Globus pallidus (tissue), 1 donor: ENCODE measurements at regions not wholly inside any gene's neighbourhood (a gene's known extent, or its start where the extent isn't known, plus 50 kb on each side); places are given as distances from the start of the nearest gene placed in this dataset.

Source experiments
- DNase-seq: peaks from one replicate; pipeline ENCODE4 v3.0.0-alpha.2; 2015; ENCODE audit warnings: low spot score

DNA sequence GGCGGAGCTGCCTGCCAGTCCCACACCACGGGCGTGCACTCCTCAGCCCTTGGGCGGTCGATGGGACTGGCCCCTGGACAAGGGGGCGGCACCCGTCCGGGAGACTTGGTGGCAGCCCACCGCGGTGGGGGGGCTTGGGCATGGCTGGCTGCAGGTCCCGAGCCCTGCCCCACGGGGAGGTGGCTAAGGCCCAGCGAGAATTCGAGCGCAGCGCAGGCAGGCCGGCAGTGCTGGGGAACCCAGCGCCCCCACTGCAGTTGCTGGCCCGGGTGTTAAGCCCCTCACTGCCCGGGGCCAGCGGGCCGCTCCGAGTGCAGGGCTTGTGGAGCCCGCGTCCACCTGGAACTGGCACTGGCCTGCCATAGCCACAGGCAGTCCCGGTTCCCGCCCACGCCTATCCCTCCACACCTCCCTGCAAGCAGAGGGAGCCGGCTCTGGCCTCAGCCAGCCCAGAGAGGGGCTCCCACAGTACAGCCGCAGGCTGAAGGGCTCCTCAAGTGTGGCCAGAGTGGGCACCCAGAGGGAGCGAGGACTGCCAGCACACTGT lies 742.9 kb upstream of the DDX18 start:
- no peak for DNase-seq

DNA sequence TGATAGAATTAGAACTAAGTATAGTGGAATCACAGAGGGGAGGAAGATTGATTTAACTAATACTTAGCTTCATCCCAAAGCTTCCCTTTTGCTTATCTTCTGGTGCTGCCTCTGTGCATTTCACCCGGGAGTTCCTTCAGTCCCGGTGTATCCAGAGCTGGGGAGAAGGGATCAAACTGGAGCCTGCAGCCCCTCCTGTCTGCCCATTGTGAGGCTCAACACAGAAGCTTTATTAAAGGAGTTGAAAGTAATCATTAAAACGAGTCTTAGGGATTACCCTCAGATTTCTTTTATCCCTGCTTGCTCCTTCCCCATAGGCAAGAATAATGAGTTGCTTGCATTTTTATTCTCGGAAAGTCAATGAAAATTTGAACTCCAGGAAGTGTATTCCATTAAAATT lies 739.7 kb upstream of the DDX18 start:
- DNase-seq = no peak

DNA sequence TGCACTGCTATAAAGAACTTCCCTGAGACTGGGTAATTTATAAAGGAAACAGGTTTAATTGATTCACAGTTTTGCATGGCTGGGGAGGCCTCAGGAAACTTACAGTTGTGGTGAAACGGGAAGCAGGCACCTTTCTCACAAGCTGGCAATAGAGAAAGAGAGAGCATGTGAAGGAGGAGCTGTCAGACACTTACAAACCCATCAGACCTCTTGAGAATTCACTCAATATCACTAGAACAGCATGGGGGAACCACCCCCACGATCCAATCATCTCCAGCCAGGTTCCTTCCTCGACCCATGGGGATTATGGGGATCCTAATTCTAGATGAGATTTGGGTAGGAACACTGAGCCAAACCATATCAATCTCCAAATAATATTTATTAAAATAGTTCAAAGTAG lies 729.2 kb upstream of the DDX18 start:
- DNase-seq = no peak

DNA sequence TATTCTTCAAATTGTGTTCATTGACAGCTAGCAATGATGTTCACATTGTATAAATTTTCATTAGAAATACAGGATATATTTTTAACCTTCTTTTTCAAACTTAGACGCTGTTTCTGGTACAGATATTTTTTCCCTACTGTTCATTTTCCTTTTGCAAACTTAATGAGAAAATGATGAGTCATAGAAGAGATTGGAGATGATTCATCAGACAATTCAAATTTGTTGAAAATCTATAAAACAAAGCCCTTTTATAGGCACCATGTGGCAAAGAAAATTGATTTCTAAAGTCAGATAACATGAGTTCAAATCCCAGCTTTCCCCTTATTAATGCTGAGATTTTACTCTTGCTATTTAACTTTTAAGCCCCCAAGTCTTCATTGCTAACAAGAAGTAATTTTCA lies 728.8 kb upstream of the DDX18 start:
- no peak for DNase-seq

DNA sequence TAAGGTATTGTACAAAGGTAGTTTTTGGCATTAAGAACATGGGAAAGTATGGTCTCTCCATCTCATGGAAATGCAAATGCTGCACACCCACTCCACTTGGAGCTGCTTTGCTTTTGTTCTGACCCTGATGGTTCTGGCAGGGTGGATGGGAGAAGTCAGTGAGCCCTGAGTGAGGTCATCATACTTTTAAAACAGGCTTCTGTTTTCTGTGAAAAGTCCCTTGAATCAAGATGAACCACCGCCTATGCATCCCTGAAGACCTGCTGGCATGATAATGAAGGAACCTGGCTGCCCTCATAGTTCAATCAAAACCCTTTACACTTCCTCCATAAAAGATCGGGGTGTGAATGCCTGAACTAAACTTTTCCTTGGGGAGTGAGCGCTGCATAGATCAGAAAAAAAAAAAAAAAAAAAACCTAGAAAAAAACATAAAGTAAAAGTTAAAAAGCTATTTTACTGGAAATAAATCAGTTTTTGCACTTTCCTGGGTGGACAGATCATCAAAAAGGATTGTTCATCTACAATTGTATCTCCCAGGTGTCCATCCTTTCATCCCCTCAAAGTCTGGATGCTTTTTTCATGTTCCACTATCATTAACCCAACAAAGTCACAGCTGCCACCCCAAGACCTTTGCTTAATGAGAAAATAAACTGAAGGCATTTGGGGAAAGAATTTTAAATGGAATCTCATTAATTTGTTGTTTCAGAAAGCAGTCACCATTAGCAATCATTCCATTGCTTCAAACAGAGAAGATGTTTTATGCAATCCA lies 728.1 kb upstream of the DDX18 start:
- no peak for DNase-seq

DNA sequence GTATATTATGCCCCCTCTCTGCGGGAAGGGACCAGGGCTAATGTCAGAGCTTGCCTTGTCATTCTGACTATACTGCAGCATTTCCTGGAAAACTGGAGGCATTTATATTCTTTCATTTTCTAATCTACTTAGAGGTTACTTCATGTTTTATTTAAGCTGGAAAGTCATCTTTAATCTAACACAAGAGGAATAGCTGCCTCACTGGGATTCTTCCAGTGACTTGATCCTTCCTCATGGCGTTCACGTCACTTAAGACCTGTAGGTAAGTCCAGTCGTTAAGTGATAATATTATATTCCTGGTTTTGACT lies 727.6 kb upstream of the DDX18 start:
- no peak for DNase-seq

DNA sequence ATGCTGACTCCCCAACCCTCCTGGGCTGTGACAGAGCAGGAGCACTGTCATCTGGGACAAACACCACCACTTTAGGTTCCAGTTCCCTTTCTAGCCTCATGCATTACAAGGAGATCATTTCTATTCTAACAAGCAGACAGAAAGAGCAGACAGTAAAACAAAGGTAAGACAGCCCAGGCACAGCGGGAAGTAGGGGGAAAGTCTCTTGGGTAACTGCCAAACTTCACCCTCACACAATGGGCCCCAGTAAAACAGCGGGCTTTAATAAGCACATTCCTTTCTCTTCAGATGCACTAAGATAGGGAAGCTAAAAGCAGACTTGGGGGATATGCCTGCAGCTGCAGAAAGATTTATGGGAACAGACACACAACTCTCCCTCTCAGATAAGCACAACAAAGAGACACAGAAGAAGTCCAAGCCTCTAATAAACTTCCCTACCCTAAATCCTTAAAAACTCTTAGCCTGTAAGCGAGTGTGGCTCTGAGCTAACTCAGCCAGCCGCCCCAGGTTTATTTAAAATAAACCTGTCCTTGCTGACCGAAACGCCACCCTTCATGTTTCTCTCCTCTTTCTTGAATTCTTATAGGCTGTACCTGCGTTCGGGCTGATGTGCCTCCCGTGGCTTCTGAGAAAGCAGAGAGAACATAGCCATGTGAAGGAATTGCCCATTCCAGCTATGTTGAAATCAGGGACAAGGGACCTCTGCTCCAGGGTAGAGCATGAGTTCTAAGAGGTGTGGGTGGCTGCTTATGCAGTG lies 726.8 kb upstream of the DDX18 start:
- DNase-seq = no peak

DNA sequence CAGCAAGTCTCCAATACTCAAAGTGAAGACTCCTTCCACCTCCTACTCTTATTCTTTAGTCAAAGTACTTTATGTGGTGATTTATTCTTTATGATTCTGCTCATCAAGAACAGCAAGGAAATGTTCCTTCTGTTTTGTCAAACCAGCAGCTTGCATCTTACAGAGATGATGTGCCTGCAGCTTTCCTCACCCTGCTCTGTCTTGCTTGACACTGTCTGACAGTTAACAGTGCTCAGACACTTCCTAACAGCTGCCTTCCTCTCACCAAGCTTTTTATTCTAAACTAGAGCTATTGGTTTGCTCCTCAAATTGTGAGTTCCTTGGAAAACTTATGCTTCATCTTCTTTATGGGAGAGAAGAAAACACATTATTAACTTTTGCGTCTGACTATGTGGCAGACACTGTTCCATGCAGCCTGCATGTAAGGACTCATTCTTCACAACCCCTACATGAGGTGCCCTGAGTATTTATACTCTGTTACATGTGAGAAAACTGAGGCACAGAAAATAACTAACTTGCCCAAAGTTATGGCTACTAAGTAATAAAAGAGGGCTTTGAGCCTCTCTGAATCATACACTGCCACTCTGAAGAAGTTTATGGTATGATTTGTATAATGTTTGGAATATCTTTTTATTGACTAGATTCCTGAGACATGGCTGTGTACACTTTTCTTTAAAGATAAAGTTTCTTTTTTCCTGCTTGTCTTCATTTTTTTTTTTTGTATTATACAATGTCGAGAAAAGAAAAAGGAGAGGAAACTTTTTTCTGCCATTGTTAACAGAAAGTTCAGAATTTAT lies 723.3 kb upstream of the DDX18 start:
- DNase-seq = no peak

DNA sequence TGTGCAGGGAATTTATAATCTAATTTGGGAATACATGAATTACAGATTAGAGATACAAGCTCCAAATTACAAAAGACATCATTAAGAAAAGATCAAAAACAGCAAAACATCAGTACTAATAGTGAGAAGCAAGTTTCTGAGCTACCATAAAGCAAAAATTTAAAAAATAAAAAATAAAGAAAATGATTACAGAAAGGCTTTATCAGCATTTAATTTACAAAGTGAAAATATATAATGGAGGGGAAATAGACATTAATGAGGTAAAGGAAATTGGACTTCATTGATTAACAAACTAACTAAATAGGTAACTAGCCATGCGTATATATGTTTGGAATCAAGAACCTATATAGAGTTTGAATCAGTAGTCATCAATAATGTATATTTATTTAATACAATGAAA lies 712.9 kb upstream of the DDX18 start:
- no peak for DNase-seq

DNA sequence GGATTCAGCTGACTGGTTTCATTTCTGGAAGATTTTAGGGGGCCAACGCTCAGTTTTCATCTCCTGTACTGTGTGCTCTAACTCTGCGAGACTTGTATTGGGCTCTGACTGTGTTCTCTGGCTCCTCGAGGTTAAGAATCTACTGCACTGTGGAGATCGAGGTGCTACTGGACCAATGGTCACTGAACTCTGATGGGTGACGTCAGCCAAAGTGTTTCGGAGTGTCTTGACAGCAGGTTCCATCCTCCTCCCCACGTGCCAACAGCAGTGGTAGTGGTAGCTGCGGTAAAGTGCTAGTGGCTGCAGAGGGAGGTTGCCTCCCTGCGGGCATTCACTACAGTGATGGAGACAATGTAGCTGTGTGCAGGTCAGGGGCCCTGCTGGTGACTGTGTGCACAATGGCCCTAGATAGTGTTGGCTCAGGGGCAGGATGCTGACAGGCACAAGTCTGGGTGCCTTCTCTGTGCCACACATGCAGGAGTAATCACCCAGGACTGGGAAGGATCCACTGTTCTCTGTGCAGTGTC lies 705.7 kb upstream of the DDX18 start:
- no peak for DNase-seq

DNA sequence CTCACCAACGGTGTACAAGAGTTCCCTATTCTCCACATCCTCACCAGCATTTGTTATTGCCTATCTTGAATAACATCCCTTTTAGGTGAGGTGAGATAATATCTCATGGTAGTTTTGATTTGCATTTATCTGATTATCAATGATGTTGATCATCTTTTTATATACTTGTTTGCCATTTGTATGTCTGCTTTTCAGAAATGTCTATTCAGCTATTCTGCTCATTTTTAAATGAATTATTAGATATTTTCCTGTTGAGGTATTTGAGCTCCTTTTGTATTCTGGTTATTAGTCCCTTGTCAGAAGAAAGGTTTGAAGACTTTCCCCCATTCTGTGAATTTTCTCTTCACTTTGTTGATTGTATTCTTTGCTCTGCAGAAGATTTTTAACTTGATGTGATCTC lies 695.5 kb upstream of the DDX18 start:
- no peak for DNase-seq

DNA sequence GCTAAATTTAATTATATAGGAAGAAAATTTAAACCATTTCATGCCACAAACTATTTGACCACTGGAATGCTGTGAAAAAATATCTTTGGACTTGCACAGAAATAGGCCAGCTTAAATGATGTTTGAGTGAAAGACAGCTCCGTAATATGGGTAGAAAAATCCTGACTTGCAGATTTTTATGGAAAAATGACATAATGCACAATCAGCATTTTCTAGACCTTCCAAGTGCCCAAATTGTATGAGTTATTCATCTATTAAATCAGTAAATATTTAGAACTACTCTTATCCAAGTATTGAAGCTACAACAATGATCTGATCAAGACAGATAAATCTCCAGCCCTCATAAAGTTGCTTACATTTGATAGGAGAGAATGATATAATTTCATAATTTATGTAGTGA lies 691.1 kb upstream of the DDX18 start:
- no peak for DNase-seq

DNA sequence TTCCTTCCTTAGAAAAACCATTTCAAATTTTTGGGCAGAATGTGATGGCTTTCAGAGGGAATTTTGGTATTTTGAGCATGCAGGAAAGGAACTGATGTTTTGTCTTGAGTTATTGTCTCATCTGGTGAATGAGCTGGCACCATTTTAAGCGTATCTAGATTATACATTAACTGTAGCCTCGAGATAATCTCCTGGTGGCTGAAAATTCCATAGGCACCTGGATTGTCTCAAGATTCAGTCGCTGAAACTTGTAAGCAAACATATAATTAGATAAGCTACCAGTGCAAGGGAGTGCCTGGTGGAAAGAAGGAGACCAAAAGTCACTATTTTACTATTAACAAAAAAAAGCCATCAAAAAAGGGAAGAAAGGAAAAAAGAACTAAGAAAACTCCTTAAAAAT lies 687.8 kb upstream of the DDX18 start:
- no peak for DNase-seq

DNA sequence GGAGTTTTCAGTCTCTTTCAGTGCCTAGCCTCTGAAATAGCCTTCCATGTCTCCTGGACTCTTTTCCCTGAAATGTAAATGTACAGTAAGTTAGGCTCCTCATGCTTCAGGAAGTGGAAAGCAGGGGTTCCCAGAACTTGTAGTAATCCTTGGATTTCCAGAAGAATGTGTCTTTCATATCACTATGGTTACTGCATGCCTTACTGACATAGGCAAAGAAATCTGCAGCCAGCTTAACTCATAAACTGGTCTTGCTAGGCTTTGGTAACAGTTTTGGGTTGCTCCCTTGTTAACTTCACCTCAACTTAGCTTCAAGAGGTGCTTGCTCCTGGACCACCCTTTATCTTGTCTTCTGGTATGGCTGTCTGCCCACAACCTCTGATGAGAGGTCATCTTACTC lies 686.8 kb upstream of the DDX18 start:
- DNase-seq = no peak

DNA sequence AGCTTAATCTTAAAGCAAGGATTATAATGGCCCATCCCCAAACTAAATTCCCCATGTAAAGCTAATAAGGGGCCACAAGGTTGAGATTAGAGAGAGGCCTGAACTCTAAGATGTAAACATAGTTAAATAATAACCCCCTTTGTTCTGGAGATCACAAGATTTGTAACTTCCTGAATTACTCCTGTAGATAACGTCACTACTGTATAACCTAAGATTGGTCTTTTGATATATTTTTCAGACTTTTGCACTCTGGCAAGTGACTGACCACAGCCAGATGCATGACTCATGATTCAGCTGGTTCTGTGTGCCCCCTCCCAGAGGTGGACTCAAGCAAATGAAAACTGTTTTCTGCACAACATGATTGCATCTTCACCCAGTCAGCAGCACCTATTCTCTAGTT lies 686.0 kb upstream of the DDX18 start:
- no peak for DNase-seq

DNA sequence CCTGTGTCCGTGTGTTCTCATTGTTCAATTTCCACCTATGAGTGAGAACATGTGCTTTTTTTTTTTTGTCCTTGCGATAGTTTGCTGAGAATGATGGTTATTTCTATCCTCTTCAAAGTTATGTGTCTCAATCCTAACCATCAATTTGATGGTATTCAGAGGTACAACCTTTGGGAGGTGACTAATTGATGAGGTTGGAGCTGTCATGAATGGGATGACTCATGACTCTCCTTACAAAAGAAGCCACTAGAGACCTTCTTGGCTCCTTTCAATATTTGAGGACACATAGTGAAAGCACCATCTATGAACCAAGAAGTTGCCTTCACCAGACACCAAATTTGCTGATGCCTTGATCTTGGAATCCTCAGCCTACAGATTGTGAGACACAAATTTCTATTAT lies 677.1 kb upstream of the DDX18 start:
- no peak for DNase-seq

DNA sequence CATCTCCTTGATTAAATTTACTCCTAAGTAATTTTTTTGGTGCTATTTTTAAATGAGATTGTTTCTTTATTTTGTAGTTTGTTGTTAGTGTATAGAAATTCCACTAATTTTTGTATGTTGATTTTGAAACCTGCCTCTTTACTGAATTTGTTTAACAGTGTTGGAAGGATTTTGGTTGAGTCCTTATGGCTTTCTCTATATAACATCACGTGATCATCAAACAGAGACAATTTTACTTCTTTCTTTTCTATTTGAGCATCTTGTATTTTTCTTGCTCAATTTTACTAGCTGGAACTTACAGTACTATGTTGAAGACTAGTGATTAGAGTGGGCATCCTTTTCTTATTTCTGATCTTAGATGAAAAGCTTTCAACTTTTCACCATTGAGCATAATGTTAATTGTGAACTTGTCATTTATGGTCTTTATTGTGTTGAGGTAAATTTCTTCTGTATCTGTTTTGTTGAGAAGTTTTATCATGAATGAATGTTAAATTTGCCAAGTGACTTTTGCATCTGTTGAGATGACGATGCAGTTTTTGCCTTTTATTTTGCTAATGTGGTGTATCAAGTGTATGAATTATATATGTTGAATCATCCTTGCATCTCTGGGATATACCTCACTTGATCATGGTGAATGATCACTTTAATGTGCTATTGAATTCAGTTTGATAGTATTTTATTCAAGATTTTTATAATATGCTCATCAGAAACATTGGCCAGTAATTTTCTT lies 645.3 kb upstream of the DDX18 start:
- no peak for DNase-seq

DNA sequence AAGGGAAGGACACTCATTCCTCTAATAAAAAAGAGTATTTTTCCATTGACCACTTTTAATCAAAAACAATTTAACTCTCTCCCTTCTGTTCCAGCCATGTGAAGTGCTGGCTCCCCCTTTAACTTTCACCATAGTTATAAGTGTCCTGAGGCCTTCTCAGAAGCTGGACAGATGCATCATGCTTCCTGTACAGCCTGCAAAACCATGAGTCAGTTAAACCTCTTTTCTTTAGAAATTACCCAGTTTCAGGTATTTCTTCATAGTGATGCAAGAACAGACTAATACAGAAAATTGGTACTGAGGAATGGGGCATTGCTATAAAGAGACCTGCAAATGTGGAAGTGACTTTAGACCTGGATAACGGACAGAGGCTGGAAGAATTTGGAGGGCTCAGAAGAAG lies 643.6 kb upstream of the DDX18 start:
- DNase-seq = no peak

DNA sequence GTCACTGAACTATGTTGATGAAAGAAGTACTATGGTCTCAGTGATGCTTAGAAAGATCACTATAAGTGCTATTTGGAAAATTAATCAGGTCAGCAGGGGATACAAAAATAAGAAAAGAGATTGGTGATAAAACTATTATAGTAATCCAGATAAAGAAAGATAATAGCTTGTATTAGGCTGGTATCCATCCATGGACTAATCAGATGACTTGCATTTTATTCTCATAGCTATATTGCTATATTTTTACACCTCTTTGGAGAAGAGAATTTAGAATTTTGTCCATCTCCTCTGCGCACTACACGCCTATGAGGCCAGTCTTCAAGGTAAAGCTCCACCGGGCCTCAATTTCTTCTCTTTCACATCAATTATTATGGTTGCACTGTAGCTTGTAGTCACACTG lies 635.1 kb upstream of the DDX18 start:
- DNase-seq = no peak

DNA sequence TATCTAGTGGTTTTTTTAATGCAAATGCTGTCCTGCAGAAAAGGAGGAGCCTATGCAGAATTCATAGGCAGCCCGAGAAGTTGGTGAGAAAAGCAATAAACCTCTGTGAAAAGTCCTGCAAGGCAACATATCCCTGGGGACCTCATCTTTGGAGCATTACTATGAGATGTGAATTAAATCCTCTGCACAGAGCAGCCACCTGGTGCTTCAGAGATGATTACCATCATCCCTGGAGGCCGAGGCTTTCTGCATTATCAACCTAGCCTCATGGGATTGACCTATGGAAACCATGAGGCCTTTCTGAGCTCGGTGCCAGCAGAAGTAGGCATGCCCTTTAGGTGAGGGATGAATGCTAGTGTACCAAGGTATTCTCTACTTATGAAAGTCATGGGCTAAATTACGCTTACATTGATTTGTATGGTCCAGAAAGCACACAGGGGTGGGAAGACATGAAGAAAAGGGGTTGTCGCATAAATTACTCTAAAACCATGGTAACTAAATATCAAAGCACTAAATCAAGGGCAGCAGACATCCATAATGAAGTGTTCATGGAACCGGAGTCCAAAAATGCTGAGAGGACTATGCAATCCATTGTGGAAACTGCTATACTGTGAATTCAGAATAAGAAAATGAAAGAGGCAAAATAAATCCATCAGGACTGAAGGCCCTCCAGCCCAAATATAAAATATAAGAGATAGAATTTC lies 623.5 kb upstream of the DDX18 start:
- DNase-seq = no peak

DNA sequence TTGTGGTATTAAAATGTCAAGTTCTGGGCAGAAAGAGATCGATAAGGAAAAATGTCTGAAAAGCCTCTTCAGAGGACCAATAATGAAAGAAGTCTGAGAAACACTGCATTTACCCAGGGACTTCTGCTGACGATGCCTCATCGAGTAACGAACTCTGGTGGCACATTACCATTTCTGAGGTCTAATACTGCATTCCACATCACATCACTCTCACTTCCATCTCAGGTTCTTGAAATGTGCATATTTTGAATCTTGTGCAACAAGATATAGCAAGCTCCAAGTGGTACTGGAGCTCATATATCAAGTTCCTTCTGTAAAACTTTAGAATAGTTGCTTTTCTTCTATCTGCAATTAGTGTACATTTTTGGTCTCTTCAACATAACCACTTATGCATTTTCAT lies 619.1 kb upstream of the DDX18 start:
- no peak for DNase-seq
